KG1 (cell line): ENCODE measurements at regions not wholly inside any gene's neighbourhood (a gene's known extent, or its start where the extent isn't known, plus 50 kb on each side); places are given as distances from the start of the nearest gene placed in this dataset.
"Not testable (repeated sequence)": the region's sequence is repeated elsewhere in the genome, so short reads cannot be mapped to it uniquely, and the experiment has no call there.

Experiments
- DNase-seq: peaks from one replicate; lab custom pipeline; 2025; lab: John Stamatoyannopoulos, UW

DNA sequence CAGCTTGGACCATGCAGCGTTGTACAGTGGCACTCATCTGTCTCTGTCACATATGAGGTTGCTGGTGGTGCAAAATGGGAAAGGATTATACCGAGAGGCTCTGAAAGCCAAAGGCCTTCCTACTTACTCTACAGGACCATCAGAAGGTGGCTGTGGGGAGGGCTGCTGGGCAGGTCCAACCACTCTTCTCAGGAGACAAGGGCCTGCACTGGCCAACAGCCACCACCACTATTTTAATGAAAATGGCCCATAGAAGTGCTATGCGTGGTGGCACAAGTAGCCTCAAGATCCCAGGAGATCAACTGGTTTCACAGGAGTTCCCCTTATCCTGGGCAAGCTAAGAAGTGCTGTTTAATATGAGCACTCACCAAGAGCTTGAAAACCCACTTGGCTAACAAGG is 52.3 kb downstream of the MRPL57 start:
- DNase-seq: no peak

DNA sequence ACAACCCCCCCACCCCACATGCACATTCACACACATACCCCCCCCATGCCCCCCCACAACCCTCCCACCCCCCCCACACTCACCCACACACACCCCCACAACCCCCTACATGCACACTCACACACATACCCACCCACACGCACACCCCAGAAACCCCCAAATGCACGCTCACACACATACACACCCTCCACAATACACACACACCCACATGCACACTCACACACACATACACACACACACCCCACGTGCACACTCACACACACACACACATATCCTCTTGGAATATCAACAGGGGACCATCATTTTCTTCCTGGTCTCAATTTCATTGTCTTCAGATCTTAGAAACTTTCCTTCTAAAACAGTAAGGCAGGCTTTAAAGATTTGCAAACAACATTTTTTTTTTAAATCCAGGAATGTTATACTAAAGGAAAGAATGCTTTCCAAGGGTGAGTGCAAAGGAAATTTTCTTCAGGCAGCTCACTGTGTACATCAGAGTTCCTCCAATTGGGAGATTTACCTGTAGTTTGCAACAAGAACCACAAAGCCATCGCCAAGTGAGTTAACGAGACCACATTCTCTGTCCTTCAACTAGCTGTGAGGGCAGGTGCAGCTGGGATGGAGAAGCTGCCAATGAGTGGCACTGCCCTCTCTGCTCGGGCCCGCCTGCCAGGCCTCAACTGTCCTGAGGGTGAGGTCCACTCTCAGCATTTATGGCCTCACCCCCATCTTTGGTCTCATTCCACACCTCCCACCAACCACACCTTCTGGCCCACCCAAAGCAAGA is 53.0 kb downstream of the MRPL57 start:
- DNase-seq: no peak

DNA sequence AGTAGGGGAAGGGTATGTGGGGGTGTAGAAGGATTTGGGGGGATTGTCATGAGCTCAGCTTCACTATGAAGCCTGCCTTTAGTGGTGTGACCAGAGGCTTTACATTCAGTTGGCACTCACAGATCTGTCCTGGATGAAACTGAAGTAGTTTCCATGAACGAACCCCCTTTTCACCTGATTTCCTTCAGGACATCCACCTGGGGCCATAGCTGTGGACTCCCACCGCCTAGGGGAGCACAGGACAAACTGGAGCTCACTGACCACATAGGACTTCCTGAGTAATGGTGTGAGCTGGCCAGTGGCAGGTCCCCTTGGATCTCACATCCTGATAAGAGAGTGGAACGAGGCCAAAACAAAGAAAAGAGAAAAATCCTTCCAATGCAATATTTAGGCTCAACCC is 54.1 kb downstream of the MRPL57 start:
- no peak for DNase-seq

DNA sequence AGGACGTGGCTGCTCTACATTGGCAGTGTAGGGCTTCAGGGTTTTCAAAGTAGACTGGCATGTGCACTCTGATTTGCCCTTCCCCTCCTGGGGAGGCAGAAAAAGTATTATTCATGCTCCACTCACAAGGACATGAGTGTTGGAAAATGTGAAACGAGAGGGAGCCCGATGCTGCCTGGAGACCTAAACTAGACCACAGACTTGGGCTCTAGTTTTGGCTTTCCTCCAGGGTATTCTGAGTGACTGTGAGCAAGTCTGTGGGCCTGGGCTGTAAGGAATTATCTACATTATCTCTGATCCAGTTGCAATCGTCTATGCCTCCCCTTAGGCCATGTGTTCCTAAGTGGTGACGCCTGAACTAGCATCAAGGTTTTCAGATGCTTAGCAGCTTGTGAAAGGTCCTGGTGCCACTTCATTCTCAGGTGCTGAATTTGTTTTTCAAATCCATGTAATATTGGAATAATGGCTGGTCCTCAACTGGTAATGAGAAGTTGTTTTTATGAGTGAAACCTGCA is 55.0 kb downstream of the MRPL57 start:
- no peak for DNase-seq

DNA sequence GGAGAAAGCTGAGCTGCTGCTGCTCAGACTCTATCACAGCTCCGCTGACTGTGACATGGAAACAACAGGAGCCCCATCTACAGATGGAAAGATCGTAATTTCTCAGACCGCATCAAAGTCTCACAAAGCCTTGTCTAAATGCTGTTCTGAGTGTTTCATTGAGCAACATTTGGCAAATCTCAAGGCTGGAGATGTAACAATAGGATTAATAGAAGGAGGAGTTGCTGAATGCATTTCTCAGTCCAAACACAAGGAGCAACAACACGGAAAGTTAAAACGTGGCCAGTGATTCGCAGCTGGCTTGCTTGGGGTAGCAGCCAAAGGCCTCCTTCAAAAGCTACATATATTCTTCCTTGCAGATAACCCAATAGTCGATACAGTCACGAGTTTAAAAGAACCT is 55.7 kb downstream of the MRPL57 start:
- DNase-seq: no peak

DNA sequence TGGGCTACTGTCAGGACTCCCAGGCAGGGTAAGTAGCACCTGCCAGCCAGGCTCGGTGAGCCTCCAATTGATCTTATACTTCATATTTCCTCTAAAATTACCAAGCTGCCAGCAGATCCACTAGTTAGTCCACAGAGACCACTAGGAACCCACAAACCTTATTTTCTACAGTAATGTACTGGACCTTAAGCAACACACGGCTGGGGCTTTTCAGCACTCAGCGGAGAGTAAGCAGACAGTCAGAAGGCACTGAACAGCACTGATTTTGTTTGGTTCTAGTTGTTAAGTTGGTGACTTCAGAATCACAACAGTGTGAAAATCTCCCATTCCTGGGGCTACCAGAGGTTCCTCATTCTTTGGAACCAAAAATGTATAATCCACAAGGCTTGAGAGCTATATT is 56.1 kb downstream of the MRPL57 start:
- no peak for DNase-seq

DNA sequence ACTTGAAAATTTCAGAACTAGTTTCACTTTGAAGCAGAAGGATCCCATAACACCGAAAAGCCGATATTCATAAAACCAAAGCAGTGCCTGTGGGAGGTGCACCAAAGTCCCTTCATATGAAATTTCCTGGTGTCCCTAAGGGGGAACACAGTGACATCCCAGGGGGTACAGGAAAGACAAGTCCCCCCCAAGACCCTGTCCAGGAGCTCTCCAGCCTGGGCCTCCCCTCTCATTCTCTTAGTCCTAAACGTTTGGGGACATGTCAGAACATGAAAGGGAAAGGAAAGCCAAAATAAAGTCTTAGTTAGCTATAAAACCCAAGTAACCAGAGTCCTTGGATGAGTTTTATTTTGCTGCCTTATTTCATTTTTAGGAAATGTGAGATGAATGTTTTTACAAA is 56.6 kb downstream of the MRPL57 start:
- DNase-seq: no peak

DNA sequence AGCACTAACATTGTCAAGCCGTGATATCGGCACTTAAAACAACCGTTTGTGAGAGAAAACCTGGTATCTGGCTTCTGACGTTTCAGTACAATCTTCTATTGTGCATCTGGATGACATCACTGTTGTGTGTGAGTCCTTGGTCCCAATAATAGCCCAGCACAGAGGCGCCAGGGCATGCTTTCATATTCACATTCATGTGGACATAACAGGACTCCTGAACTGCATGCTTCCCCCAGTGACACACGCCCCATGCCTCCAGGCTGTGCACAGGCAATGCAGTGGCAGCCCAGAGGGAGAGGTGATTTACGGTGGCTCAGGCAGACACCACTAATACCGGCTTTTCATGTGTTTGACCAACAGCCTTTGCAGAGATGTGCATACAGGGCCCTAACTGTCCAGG is 58.1 kb downstream of the MRPL57 start:
- DNase-seq: no peak

DNA sequence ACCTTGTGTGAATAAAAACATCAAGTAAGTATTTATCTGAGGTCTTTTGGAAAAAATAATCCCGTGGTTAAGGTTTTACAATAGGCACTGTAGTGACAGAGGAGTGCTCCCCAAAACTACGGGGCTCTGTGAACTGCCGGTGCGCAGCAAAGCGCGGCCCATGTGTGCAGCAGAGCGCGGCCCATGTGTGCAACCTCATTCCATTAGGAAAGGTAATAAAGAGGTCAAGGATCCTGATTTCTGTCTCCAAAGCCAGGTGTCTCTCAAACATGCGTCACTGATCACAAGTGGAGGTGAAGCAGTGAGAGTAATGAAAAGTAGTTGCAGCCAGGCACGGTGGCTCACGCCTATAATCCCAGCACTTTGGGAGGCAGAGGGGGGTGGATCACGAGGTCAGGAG is 58.7 kb downstream of the MRPL57 start:
- DNase-seq: no peak

DNA sequence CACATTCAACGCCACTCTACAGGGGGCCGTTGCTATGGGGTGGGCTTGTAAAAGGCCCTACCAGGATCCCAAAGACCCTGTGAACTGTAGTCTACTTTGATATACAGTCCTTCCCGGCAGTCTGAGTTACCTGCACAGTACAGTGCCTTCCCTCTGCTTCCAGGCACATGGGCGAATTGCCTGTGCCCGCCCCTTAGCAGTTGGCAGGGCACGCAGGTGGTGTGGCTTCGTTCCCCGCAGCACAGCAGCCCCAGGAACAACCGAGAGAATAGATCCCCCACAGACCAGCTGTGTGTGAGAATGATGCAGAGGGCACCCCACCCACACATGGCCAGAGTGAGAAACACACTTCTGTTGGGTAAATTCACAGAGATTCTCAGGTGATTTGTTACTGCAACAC is 60.6 kb downstream of the MRPL57 start:
- DNase-seq: no peak

DNA sequence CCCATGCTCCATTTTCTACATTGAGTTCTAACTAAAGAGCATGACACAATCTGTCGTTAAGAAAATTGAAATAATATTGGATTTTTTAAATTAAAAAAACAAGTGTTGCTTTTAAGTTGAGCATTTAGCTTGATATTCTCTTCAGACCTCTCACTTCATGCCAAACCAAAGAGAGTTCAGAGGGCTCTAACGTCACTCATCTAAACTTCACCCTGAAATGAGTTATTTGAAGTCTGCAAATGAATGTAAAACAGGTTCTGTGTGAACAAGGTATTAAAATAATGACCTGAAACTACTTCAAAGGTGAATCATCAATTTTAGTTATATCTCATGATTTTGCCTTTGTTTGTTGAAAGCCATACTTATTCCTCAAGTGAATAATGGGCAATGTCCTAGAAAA is 61.8 kb downstream of the MRPL57 start:
- DNase-seq: no peak

DNA sequence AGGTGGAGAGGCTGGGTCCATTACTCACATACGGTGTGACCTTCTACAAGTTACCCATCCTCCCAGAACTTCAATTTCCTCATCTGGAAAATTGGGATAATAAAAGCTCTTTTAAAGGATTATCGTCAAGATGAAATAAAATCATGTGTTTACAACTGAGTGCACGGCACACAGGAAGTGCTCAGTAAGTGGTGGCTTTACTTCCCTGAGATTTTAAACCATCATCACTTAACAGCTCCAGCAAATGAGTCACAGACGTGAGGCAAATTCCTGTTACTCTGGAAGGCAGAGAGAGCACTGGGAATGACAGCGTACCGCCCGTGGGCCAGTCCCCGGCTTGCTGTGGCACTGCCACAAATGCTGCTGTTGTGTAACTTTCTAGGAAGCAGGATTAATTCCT is 64.1 kb downstream of the MRPL57 start:
- DNase-seq: no peak

DNA sequence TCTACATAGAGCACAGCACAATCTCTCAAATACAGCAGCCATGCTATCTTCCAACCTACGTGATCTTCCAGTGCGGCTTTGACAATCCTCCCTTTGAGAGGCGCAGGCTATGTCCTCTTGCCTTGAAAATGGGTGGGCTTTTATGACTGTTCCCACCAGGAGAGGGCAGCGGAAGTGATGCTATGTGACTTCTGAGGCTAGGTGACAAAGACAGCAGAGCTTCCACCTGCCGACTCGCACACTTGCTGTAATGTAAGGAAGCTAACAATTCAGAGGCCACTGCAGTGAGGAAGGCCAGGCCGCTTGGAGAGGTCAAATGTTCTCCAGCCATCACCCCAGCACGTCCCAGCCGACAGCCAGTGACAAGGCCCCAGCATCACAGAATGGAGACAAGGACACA is 65.8 kb downstream of the MRPL57 start:
- DNase-seq: no peak

DNA sequence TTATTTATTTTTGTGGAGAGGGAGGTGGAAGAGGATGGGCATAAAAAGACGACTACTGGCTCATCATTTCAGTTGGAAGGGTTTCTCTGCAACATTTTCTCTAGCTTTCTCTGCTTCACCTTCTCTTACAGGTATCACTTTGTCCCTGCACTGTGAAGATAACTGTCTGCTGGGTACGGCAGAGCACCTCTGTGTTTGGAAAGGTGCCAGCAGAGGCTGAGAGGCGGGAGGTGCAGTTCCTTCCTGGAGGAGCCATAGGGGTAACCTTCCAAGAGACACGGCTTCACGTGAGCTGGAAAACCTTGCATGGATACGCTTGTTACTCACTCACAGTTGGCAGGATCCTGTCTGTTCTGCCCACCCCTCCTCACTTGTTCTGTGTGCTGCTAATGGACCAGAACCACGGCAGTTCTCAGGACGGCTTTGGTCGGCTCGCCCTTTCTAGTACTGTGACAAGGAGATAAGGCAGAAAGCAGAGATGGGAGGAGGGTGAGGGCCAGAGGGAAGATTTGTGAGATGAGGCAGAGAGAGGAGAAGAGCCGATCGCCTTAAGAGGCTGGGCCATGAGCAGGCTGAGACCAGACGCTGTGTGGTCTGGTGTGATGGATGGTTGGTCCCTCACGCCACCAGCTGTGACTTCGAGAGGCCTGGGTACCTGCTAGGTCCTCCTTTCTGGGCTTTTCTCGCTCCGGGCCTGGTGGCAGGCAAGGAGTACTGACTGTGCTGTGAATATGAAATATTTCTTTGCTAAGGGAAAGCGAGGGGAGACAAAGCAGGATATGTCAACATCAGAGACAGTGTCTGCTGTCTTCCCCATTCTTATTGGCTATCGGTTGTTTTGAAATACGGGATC is 66.8 kb downstream of the MRPL57 start:
- no peak for DNase-seq

DNA sequence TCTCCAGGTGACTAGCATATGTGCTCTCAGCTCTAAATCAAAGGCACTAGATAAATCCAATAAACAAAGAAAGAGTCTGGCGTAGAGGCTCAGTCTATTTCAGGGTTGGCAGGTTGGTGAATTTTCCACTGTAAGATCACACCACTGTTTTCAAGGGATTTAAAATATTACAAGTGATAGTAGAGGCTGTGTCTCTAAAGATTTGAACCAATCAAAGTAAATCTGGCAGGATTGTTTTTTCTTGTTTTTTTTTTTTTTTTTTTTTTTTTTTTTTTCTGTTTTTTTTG is 67.4 kb downstream of the MRPL57 start:
- not testable (repeated sequence) for DNase-seq

DNA sequence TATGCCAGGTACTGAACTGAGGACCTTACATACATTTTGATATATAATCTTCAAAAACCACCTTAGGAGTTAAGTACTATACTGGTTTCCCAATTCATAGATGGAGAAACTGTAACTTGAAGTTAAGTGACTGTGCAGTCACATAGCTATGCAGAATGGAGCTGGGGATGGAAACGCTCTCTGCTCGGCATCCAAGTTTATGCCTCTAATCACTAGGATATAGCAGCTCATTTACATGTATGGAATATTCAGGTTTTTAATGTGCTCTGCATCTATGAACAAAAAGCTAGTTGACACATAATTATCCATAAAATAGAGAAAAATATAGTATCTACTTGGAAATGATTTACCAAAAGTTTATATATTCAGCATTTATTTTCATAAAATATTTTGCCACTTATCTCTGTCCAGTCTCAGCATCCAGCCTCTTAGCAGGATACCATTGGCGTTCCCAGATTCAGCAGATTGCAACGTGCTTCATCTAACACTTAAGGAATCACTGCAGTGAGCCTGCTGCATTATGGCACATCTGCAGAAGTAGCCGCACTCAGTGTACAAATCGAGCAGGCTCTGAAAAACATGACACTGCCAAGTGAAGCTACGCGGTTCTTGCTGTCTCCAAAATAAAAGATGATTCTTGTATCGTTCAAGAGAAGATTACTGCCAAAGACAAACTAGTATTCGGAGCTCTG is 70.4 kb downstream of the MRPL57 start:
- DNase-seq: no peak

DNA sequence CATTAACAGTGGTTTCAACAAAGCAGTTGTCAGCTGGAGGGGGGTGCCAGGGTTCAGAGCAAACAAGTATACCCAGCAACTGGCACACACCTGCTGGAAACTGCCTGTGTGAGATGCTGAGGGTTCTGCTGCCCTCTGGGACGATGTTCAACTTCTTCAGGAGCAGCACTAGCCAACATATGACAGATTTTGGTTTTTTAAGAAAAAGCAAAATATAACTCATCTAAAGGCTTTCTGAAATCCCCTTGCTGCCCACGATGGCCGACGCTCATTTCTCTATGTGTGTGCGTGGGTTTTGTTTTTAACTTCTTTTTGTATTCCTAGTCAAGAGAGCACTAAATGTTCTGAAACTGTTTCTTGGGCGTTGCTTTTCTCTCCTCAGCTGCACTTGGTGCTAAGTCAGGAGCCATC is 79.9 kb downstream of the MRPL57 start:
- no peak for DNase-seq

DNA sequence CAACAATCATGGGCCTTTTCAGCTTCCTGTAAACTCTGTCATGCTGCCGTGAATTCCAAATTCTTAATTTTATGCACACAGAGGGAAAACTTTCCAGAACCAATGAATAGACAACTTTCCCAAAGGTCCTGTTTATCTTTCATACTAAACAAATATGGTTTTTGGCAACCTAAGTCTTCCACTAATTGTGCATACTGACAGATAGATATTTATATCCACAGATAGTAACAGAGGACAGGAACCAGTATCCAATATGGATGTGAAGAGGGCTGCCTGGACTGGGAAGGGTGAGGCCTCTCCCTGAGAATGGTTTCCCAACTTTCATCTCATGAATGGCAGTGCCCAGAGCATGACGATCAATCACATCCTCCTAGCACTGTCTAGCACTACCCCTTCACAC is 80.4 kb downstream of the MRPL57 start:
- no peak for DNase-seq

DNA sequence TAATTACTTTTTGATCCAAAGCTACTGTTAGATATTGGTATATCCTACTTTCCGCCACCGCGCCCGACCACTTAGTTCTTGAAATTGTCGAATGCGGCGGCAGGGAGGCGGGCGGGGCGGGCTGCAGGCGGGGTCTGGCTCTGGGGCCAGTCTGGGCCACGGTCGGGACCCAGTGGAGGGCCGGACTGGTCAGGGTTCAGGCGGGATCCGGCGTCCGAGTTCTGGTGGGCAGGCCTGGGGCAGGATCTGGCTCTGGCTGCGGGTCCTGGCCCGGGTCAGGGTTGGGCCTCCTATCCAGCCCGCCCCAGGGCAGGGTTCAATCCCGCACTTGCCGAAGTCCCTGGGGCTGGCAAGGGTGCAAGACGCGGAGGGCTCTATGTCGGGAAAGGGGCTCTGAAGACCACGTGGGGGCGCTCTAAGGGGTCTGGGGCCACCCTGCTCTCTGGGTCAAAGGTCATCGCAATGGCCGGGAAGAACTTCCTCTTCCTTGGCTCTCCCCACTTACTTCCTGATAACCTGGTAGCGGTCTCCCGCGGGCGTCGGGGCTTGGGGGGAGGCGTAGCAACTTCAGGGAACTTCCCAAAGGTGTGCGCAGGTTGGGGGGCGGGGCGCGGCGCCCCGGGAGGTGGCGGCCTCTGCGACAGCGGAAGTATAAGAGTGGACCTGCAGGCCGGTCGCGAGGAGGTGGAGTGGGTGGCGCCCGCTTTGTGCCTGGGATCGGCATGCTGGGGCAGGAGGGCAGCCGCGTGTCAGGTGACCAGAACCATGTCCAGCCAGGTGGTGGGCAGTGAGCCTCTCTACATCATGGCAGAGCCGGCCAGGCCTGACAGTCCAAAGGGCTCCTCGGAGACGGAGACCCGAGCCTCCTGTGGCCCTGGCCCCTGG is 83.4 kb downstream of the MRPL57 start:
- DNase-seq: no peak

DNA sequence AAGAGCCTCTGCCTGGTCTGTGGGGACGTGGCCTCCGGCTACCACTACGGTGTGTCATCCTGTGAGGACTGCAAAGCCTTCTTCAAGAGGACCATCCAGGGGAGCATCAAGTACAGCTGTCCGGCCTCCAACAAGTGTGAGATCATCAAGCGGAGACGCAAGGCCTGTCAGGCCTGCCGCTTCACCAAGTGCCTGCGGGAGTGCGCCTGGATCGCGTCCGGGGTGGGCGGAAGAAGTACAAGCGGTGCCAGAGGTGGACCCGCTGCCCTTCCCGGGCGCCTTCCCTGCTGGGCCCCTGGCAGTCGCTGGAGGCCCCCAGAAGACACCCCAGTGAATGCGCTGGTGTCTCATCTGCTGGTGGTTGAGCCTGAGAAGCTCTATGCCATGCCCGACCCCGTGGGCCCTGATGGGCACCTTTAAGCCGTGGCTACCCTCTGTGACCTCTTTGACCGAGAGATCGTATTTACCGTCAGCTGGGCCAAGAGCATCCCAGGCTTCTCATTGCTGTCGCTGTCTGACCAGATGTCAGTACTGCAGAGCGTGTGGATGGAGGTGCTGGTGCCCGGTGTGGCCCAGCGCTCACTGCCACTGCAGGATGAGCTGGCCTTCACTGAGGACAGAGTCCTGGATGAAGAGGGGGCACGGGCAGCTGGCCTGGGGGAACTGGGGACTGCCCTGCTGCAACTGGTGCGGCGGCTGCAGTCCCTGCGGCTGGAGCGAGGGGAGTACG is 84.3 kb downstream of the MRPL57 start:
- DNase-seq: not testable (repeated sequence)
